ENCODE measurements at regions not wholly inside any gene's neighbourhood (a gene's known extent, or its start where the extent isn't known, plus 50 kb on each side); places are given as distances from the start of the nearest gene placed in this dataset.

- FAIRE-seq: no peak
- TF ChIP-seq, protein P1, sequence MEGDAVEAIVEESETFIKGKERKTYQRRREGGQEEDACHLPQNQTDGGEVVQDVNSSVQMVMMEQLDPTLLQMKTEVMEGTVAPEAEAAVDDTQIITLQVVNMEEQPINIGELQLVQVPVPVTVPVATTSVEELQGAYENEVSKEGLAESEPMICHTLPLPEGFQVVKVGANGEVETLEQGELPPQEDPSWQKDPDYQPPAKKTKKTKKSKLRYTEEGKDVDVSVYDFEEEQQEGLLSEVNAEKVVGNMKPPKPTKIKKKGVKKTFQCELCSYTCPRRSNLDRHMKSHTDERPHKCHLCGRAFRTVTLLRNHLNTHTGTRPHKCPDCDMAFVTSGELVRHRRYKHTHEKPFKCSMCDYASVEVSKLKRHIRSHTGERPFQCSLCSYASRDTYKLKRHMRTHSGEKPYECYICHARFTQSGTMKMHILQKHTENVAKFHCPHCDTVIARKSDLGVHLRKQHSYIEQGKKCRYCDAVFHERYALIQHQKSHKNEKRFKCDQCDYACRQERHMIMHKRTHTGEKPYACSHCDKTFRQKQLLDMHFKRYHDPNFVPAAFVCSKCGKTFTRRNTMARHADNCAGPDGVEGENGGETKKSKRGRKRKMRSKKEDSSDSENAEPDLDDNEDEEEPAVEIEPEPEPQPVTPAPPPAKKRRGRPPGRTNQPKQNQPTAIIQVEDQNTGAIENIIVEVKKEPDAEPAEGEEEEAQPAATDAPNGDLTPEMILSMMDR (IDR thresholded peaks at IDR 0.05; ENCODE audit: insufficient read depth, missing control alignments): no peak
- no peak for DNase-seq (ENCODE audit: insufficient read length, low spot score)
These were observed 189.0 kb downstream of the GALNT1 start for GRCh38 chr18:35770376-35771014.

- FAIRE-seq (no peak), DNase-seq (ENCODE audit: insufficient read length, low spot score) (no peak)
- TF ChIP-seq, protein P1 (IDR thresholded peaks at IDR 0.05; ENCODE audit: insufficient read depth, missing control alignments): no peak
These were observed 189.6 kb downstream of the GALNT1 start for GRCh38 chr18:35771172-35771571.

DNA sequence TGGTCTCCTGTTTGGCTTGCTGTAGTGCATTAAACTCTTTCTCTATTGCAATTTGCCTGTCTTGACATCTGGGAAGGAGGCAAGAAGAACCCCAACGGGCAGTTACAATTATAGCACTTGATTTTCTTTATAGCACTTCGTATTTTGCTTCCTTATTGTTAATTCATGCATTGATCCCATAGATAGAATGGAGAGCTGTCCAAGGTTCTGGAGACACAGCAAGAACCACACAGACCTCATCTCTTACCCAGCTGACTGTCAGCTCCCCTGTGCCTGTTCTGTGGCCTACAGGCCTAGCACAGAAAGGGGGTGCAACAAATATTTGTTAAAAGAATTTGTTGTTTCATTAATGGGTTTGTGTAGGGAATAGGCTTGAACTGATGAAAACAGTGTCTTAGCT, 194.3 kb downstream of the GALNT1 start:
- DNase-seq (ENCODE audit: insufficient read length, low spot score): no peak
- FAIRE-seq: no peak

GRCh38 chr18:35776473-35776872, 194.9 kb downstream of the GALNT1 start:
- FAIRE-seq (no peak), DNase-seq (ENCODE audit: insufficient read length, low spot score) (no peak)
- TF ChIP-seq, protein P1 (IDR thresholded peaks at IDR 0.05; ENCODE audit: insufficient read depth, missing control alignments): no peak

More for the DNA sequence above, 194.3 kb downstream of the GALNT1 start:
- TF ChIP-seq, protein P1 (IDR thresholded peaks at IDR 0.05; ENCODE audit: insufficient read depth, missing control alignments): no peak

DNA sequence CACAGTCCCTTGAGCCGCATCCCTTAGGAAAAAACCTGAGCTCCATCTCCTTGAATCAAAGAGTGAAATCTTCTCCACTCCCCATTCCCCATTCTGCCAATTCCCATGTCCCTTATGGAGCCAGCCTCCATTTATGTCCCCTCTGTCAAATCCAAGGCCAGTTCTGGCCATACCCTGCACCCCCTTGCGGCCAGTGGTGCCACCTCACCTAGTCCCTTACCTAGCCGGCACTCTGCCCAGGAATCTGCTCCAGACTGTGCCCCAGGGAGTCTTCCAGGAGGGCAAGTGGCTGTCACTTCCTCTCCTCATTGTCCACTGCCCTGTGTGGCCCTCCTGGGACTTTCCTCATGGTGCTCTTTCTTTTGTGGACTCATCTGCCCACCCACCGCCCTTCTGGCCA, 195.4 kb upstream of the RMP24 start:
- TF ChIP-seq, protein P1 (IDR thresholded peaks at IDR 0.05; ENCODE audit: insufficient read depth, missing control alignments): no peak
- FAIRE-seq: no peak
- no peak for DNase-seq (ENCODE audit: insufficient read length, low spot score)

DNA sequence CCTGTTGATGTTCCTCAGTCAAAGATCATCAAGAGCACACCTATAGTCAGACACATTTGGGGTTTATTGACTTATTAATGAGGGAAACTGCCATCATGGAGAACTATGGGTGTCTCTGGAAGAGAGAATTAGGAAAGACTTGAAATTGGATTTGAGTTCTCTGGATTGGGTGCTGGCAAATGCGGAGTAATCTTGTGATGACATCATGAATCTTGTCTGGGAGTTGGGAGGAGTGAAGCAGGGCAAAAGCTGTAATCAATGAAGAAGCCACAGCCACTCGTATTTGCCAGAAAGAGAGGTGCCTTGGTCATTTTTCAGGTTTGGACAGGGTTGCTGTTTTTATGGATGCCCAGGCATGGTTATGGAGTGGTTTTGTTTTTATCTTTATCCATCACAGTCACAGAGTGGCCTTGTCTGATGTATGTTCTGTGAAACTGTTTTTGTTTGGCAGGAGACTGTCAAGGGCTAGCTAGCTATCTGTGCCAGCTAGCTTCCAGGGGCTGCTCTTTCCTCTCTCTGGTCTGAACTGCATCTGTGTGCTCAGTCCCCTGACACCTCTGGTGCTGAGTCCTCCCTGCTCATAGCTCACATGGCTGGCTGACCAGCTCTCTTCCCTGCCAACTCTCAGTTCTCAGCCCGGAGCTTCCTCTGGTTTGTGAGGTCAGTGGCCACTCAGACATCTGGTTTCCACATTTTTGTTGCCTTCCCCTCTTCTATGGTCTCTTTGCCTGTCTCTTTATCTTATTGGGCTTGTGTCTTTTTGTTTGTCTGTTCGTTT, 193.4 kb upstream of the RMP24 start:
- DNase-seq (ENCODE audit: insufficient read length, low spot score) (no peak), FAIRE-seq (no peak)

More for the DNA sequence above, 193.4 kb upstream of the RMP24 start:
- TF ChIP-seq, protein P1 (IDR thresholded peaks at IDR 0.05; ENCODE audit: insufficient read depth, missing control alignments): no peak

Data from D721Med (cell line).